Lower leg skin (tissue), 4 donors: ENCODE measurements at regions not wholly inside any gene's neighbourhood (a gene's known extent, or its start where the extent isn't known, plus 50 kb on each side); places are given as distances from the start of the nearest gene placed in this dataset.

Experiments used
- DNase-seq, 2 donors: peaks; one replicate each; pipeline ENCODE4 v3.0.0-alpha.2; 2019; ENCODE audit warnings: low spot score in 2 of 2
- H3K4me3 ChIP-seq: fragments of 200-600 bp; sonication (generic); 2 replicates; pipeline ENCODE4 v1.5.1; 2017; ENCODE audit warnings: mild to moderate bottlenecking, low read depth; ENCODE audit not compliant: poor library complexity, severe bottlenecking
- POLR2A ChIP-seq, 2 donors: fragments of 450-650 bp; IDR thresholded peaks; one replicate each; pipeline ENCODE4 v1.6.1; 2016 to 2017; ENCODE audit warnings: antibody characterized with exemption in 2 of 2, mild to moderate bottlenecking in 1 of 2, moderate library complexity in 1 of 2
- WGBS, 2 donors: methylation state at CpG; one replicate each; pipeline ENCODE4 v1.1.5; 2018; 5-methylcytosine and 5-hydroxymethylcytosine counted together
- intact Hi-C: fragments of 100-400 bp; cut with DNase I; formaldehyde crosslinking; loops from one replicate; pipeline ENCODE4 v1.15.0; 2023; ENCODE audit warnings: low total_unique reads
- TF ChIP-seq, protein P1 (sequence below), 3 donors: fragments of 450-650 bp; IDR thresholded peaks; one replicate each; pipeline ENCODE4 v1.5.1; 2016; ENCODE audit warnings: antibody characterized with exemption in 3 of 3, mild to moderate bottlenecking in 3 of 3, moderate library complexity in 2 of 3

DNA sequence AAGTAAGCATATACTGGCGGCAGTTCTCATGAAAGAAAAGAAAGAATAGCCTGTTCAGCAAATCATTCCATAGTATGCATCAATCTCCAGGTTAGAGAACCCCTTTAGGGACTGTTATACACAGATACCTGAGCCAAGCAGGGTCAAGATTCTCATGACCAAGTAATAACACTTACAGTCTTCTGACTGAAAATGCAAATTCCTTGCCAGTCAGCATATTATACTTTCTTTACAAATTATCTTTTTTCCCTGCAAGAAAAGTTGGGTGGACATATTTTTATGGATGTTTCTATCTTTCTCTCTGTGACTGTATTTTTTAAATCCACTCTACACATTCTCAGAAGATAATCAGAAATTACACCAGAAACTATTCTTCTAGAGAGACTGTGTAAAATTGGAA is 120.4 kb upstream of the COL5A2 start:
- intact Hi-C loops: no loop called here
- no peak for DNase-seq
- no peak for TF ChIP-seq POLR2A (IDR thresholded peaks at IDR 0.05)
- TF ChIP-seq, protein P1, sequence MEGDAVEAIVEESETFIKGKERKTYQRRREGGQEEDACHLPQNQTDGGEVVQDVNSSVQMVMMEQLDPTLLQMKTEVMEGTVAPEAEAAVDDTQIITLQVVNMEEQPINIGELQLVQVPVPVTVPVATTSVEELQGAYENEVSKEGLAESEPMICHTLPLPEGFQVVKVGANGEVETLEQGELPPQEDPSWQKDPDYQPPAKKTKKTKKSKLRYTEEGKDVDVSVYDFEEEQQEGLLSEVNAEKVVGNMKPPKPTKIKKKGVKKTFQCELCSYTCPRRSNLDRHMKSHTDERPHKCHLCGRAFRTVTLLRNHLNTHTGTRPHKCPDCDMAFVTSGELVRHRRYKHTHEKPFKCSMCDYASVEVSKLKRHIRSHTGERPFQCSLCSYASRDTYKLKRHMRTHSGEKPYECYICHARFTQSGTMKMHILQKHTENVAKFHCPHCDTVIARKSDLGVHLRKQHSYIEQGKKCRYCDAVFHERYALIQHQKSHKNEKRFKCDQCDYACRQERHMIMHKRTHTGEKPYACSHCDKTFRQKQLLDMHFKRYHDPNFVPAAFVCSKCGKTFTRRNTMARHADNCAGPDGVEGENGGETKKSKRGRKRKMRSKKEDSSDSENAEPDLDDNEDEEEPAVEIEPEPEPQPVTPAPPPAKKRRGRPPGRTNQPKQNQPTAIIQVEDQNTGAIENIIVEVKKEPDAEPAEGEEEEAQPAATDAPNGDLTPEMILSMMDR (IDR thresholded peaks at IDR 0.05): no peak
- WGBS, 2 donors: 94 to 96% methylated on average over 1 of the region's 1 CpG
- no peak overlapping the region for H3K4me3 ChIP-seq

DNA sequence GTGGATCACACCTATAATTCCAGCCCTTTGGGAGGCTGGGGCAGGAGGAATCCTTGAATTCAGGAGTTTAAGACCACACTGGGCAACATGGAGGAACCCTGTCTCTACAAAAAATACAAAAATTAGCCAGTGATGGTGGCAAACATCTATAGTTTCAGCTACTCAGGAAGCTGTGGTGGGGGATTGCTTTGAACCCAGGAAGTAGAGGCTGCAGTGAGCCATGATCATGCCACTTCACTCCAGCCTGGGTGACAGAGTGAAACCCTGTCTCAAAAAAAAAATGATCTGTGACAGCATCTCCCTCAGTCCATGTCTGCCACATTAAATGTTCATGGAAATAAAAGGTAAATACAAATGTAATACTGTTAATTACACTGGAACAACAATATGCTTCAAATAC is 121.4 kb upstream of the COL5A2 start:
- intact Hi-C loops: no loop called here
- no peak for DNase-seq

DNA sequence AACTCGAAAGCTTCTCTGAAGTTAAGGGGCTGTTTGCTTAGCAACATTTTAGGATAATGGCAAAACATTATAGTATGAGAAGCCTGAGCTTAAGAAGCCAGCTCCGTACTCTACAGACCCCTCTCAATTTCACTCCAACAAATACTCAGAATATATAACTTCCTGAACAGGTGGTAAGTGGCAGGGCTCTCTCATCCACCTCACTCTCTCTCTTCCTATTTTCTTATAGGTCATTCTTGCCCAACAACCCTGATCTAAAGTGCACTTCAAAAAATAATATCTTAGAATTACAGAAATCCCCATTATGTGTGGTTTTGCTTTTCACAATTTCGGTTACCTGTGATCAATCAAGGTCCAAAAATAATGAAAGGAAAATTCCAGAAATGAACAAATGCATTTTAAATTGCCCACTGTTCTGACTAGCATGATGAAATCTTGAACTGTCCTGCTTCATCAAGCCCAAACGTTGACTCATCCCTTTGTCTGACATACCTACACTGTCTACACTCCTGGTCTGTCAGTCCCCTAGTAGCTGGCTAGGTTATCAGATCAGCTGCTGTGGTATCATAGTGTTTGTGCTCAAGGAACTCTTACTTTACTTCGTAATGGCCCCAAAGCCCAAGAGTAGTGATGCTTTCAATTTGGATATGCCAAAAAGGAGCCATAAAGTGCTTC is 122.8 kb upstream of the COL5A2 start:
- no peak overlapping the region for H3K4me3 ChIP-seq
- TF ChIP-seq, protein P1 (IDR thresholded peaks at IDR 0.05): no peak
- TF ChIP-seq POLR2A (IDR thresholded peaks at IDR 0.05): no peak
- 76 to 83% methylated on average over 5 of the region's 5 CpGs for WGBS, 2 donors
- intact Hi-C loops: no loop called here
- no peak for DNase-seq

More for the DNA sequence above, 121.4 kb upstream of the COL5A2 start:
- no peak overlapping the region for H3K4me3 ChIP-seq
- TF ChIP-seq, protein P1 (IDR thresholded peaks at IDR 0.05): no peak
- no peak for TF ChIP-seq POLR2A (IDR thresholded peaks at IDR 0.05)

DNA sequence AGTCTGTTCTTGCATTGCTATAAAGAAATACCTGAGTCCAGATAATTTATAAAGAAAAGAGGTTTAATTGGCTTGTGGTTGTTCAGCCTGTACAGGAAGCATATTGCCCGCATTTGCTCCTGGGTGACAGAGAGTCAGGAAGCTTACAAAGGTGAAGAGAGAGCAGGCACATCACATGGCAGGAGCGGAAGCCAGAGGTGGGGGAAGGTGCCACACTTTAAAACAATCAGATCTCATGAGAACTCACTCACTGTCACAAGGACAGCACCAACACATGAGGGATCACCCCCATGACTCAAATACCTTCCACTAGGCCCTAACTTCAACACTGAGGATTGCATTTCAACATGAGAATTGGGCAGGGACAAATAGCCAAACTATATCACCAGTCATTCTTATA is 124.8 kb upstream of the COL5A2 start:
- WGBS, 2 donors: 82 to 92% methylated on average over 2 of the region's 2 CpGs
- DNase-seq: no peak
- H3K4me3 ChIP-seq: no peak overlapping the region
- TF ChIP-seq, protein P1 (IDR thresholded peaks at IDR 0.05): no peak
- no peak for TF ChIP-seq POLR2A (IDR thresholded peaks at IDR 0.05)
- intact Hi-C loops: no loop called here

DNA sequence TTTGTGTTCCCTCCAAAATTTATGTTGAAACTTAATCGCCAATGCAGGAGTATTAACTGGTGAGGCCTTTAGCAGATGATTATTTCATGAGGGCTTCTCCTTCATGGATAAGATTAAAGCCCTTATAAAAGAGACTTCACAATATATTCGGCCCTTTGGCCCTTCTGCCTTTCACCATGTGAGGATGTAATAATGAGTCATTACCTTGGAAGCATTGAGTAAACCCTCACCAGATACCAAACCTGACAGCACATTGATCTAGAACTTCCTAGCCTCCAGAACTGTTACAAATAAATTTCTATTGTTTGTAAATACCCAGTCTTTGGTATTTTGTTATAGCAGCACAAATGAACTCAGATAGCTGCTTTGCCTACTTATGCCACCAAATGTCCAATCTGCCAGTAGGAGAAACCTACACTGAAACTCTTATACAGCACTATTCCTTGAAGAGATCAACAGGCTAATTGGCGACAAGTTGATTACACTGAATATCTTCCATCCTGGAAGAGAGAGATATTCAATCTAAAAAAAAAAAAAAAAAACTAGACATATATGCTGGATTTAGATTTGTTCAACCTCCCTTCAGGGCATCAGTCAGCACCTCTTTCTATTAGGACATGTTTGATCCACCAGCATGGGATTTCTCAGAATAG is 125.9 kb upstream of the COL5A2 start:
- no peak for DNase-seq
- 91 to 94% methylated on average over 3 of the region's 3 CpGs for WGBS, 2 donors
- no peak overlapping the region for H3K4me3 ChIP-seq
- no peak for TF ChIP-seq POLR2A (IDR thresholded peaks at IDR 0.05)
- TF ChIP-seq, protein P1 (IDR thresholded peaks at IDR 0.05): no peak
- intact Hi-C loops: no loop called here
